Esophagus squamous epithelium (tissue), 4 donors: ENCODE measurements at regions not wholly inside any gene's neighbourhood (a gene's known extent, or its start where the extent isn't known, plus 50 kb on each side); places are given as distances from the start of the nearest gene placed in this dataset.

Experiments used
- CTCF ChIP-seq, 6 experiments: fragments of 450-650 bp in 4 of 6; fragments of 200-600 bp in 2 of 6; sonication (generic) in 2 of 6; IDR thresholded peaks; one replicate each; pipeline ENCODE4 v1.5.1; 2016 to 2019; ENCODE audit warnings: antibody characterized with exemption in 6 of 6, mild to moderate bottlenecking in 4 of 6, moderate library complexity in 4 of 6
- POLR2A ChIP-seq, 4 donors: fragments of 450-650 bp; IDR thresholded peaks; one replicate each; pipeline ENCODE4 v1.6.1; 2017; ENCODE audit warnings: antibody characterized with exemption in 4 of 4, mild to moderate bottlenecking in 4 of 4, moderate library complexity in 3 of 4

- TF ChIP-seq CTCF (IDR thresholded peaks at IDR 0.05): no peak
- TF ChIP-seq POLR2A (IDR thresholded peaks at IDR 0.05): no peak
Observed at GRCh38 chr14:31961896-31962295, 115.2 kb upstream of the ARHGAP5 start.
